Right lobe of liver (tissue), 4 donors: ENCODE measurements at regions not wholly inside any gene's neighbourhood (a gene's known extent, or its start where the extent isn't known, plus 50 kb on each side); places are given as distances from the start of the nearest gene placed in this dataset.

Experiments
- CTCF ChIP-seq, 4 donors: fragments of 200-600 bp in 3 of 4; fragments of 450-650 bp in 1 of 4; IDR thresholded peaks; one replicate each; pipeline versions ENCODE4 v1.5.1 to v1.8.0; 2016 to 2022; ENCODE audit warnings: antibody characterized with exemption in 4 of 4, mild to moderate bottlenecking in 2 of 4
- POLR2A ChIP-seq: fragments of 450-650 bp; IDR thresholded peaks from one replicate; pipeline ENCODE4 v1.6.1; 2017; ENCODE audit warnings: antibody characterized with exemption, mild to moderate bottlenecking
- donor health status: DM: no; HTN: no; CAD: no.
- donor health status: DM: no; HTN: no; CAD: no.
- donor health status: DM: no; HTN: yes; CAD: no.

GRCh38 chr13:110070046-110070445 is 236.9 kb downstream of the COL4A1 start:
- TF ChIP-seq POLR2A, result no peak
- no peak for TF ChIP-seq CTCF (IDR thresholded peaks at IDR 0.05)
